NCI-H510A treated with DMSO at 0.1 percent for 48 hours (cell line): ENCODE measurements at regions not wholly inside any gene's neighbourhood (a gene's known extent, or its start where the extent isn't known, plus 50 kb on each side); places are given as distances from the start of the nearest gene placed in this dataset.
A peak's percentile ranks its signal among the peaks of the same experiment; 100 is the strongest.
"Not testable (repeated sequence)": the region's sequence is repeated elsewhere in the genome, so short reads cannot be mapped to it uniquely, and the experiment has no call there.

ENCODE experiments used
- DNase-seq: peaks from one replicate; lab custom pipeline; 2025; lab: John Stamatoyannopoulos, UW

DNA sequence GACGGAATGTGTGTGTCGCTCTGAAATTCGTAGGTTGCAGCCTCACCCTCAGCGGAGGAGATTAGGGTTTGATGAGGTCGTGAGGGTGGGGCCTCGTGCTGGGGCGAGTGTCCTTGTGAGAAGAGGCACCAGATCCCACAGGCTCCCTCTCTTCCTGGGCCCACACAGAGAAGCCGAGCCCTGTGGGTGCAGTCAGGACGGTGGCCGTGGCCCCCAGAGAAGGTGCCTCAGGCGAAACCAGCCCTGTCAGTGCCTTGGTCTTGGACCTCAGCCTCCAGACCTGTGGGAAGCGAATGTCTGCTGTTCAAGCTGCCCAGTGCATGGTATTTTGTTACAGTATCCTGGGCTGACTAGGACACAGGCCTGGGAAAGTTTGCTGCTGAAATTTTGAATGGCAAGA, 108.0 kb upstream of the ALKAL2 start:
- DNase-seq: no peak

DNA sequence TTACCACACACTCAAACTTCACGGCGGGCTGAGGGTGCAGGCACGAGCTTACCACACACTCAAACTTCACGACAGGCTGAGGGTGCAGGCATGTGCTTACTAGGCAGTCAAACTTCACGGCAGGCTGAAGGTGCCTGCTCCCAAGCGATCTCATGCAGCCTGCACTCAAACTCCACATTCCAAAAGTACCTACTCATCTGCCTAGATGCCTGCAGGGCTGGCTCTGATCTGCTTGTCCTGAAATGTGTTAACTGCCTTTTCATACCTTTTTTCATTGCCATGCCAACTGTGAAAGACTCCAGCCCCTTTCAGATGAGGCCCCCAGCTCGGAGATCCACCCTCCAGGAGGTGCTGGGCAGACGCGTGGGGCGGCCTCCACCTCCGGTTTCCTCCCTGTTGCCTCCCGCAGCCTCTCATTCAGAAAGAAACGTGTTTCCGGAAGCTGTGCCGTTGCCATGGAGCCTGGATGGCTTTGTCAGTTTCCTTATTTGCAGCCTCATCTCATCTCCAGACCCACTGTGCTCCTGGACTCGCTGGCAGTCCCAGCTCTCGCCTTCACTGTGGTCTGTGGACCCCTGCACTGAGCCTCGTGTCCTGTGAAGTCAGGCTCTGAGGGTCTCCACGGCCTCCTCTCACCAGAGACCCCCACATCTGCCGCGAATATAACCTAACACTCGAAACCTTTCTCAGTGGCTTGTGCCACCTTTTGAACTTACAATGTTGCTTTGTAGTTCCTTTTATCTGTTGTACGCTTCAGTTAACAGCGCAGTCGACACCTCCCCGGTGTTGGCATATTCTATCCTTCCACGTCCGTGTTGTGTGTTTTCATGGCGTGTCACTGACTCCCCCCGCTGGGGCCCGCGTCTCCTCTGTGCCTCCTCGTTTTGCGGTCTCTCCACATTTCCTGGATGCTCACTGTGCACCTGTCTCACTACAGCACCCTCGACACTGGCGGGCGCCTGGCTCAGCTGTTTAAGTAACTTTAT, 106.1 kb upstream of the ALKAL2 start:
- DNase-seq: peak; percentile 29

DNA sequence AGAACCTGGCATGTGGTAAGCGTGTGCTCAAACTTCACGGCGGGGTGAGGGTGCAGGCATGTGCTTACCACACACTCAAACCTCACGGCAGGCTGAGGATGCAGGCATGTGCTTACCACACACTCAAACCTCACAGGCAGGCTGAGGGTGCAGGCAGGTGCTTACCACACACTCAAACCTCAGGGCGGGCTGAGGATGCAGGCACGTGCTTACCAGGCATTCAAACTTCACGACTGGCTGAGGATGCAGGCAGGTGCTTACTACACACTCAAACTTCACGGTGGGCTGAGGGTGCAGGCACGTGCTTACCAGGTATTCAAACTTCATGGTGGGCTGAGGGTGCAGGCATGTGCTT, 105.0 kb upstream of the ALKAL2 start:
- DNase-seq: no peak

DNA sequence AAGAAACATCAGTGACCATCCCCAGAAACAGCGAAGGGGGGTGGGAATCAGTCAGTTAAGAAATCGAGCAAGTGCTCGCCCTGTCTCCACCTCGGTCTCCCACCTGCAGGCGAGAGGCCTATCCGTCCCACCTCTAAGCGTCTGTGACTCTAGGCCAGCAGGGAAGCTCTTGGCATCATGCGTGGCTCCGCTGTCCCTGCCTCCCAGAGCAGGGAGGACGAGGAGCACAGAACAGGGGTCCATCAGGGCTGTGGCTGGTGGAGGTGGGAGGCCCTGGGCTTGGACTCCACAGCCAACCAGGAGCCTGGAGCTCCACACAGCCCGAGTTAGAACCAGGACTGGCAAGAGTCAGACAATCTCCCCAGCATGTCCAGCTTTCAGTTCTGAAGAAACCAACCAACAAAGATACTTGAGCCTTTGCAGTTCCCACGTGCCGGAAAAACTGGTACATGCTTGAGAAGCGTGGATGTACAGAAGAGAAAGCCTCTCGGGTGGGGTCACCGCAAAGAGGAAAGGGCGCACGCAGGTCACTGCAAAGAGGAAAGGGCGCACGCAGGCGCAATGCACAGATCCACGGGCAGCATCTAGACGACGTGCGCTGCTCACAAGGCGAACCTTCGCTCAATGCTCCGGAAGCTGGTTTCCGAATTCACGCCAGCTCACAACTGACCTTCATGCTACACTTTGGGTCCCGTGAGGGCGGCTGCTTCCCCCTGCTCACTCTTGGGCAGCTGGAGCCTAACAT, 104.5 kb upstream of the ALKAL2 start:
- DNase-seq: no peak

DNA sequence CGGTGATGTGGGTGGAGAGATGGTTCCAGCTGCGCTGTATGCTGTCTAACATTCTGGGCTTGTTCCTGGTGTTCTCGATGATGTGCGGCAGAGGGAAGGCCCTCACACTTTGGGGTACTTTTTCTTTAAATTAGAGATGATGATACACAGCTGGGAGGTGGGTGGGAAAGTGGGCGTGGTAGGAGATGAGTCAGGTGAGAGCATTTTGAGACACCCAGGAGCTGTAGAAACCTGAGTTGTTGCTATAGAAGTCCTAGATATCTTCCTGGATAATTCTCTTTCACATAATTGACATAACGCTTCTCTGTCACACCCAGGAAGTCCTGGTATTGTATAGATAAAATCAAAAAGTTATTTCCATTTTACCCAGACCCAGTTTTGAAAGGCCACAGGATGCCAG, 103.8 kb upstream of the ALKAL2 start:
- DNase-seq: no peak

DNA sequence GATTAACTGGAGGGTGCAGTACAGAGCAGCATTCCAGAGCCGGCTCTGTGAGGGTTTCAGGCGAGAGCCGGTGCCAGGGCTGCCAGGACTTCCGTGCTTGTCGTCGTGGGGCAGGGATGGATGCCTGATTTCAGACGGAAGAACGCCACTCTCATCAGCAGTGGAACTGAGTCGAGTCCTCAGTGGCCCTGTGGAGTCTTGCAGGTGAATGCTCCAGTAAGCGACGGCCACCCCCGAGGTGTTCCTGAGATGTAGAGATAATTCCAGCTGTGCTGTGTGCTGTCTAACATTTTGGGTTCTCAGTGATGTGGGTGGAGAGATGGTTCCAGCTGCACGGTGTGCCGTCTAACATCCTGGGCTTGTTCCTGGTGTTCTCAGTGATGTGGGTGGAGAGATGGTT, 103.1 kb upstream of the ALKAL2 start:
- no peak for DNase-seq

DNA sequence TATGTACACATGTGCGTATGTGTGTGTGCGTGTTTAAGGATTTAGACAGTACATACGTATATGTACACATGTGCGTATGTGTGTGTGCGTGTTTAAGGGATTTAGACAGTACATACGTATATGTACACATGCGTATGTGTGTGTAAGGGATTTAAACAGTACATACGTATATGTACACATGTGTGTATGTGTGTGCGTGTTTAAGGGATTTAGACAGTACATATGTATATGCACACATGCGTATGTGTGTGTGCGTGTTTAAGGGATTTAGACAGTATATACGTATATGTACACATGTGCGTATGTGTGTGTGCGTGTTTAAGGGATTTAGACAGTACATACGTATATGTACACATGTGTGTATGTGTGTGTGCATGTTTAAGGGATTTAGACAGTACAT, 102.1 kb upstream of the ALKAL2 start:
- DNase-seq: not testable (repeated sequence)

DNA sequence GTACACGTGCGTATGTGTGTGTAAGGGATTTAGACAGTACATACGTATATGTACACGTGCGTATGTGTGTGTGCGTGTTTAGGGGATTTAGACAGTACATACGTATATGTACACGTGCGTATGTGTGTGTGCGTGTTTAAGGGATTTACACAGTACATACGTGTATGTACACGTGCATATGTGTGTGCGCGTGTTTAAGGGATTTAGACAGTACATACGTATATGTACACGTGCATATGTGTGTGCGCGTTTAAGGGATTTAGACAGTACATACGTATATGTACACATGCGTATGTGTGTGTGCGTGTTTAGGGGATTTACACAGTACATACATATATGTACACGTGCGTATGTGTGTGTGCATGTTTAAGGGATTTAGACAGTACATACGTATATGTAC, 100.9 kb upstream of the ALKAL2 start:
- not testable (repeated sequence) for DNase-seq

DNA sequence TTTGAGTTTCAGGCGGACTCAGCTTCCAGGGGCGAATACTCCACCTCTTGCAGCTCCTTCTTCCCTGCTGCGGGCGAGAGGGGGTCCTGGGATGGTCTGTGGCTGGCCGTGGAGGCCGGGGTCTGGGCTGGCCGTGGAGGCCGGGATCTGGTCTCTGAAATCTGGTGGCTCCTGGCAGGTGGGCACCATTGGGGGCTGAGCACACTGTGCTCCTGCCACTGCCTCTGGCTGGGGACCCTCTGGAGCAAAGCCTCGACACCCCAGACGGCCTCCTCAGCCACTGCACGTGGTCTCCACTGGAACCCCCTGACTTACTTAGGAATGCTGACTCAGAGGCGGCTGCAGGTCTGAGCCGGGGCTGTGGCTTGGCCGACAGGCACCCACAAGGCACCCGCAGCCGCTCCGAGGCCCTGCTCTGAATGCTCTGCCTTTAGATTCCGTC, 100.1 kb upstream of the ALKAL2 start:
- no peak for DNase-seq

DNA sequence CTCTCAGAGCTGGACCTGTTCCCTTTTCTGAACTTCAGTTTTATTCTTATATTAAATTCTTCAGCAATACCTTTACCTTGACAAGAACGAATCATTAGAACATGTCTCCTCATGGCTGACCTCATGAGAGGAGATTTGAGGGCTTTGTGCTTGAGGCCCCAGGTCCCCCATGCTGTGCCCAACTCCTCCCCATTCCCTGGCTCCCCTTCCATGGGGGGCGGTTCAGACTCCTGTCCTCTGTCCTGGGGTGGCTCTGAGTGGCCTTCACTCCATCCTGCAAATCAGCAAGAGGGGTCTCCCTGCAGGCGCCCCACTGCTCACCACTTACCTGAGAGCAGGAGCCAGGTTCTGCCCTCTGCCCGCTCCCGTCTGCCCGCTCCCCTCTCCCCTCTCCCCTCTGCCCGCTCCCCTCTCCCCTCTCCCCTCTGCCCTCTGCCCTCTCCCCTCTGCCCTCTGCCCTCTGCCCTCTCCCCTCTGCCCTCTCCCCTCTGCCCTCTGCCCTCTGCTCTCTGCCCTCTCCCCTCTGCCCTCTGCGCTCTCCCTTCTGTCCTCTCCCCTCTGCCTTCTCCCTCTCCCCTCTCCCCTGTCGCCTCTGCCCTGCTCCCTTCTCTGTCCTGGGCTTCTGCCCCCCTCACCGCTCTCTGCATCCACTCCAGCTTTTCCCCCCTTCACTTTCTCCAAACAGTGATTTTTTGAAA, 98.7 kb upstream of the ALKAL2 start:
- DNase-seq: no peak

DNA sequence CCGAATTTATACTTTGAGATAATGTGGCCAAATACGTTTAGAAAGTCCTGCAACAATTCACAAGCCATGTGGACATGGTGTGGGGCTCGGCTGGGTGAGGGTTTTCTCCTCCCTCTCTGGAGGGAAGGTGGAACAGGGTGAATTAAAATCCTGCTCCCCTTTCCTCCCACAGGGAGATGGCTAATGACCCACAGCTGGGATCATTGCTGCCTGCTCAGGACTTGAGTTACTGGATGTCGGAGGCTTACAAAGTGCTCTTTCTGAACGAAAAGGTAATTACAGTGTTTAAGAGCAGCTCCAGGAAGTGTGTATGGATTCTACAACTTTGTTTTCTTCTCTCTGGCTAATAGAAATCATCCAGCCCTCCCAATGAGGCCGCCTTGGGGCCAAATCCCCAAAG, 97.9 kb upstream of the ALKAL2 start:
- DNase-seq: no peak

DNA sequence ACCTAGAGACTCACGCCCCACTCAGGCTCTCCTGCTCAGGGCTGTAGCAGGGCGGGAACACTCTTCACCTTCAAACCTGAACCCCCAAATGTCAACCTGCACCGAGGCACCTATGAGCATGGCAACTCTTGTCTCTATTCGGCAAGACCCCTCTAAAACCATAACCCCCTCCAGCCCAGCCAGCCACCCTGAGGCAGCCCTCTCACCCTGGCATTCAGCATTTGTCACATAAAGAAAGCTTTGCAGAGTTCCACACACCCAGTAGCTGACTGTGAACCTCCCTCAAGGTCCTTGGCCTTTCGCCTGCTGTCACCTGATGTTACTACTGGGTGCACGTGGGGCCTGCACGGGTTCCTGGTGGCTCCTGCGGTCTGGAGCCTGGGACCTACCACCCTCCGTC, 97.2 kb upstream of the ALKAL2 start:
- DNase-seq: no peak

DNA sequence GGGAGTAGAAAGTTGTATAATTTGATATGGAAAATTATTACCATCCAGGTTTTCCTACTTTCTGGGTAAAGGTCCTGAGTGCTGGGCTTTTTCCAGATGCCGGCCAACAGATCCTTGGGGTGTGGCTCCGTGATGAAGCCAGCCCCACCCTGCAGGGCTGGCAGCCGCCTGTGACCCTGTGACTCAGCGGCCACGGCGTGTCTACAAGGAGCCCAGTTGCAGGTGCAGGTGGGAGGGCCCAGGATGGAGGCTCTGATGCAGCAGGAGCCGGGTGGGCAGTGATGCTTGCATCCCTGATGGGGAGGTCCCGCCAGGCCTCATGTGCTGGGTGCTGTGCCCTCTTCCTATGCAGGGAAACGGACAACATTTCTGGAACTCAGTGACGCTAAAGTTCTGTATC, 96.0 kb upstream of the ALKAL2 start:
- DNase-seq: no peak

DNA sequence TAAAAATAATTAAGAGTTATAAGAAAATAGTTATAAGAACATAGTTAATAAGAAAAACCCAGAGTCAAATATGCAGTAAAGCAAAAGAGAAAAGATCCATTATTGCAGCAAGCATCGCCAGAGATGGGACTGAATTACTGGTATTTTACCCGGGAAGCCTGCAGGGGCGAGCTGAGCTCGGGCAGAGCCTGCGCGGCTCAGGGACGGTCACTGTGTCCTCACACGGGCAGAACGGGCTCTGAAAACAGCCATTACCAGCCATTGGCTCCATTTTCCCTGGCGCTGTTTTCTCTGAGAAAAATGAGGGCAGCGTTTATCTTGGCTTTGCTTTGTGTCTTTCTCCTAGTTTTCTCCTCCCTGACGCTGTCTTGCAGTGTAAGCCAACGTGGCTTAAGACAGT, 95.3 kb upstream of the ALKAL2 start:
- DNase-seq: no peak

DNA sequence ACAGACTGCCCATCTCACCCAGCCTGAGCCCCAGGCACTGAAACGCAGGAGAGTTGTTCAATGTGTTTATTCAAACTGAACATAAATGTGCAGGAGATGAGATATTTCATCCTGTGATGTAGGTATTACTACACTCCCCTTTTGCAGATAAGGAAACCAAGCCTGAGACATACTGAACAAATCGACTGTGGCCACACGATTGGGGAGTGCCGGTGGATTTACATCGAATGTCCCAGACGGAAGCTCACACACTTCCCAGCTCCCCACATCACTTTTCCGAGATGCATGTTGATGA, 94.8 kb upstream of the ALKAL2 start:
- DNase-seq: no peak

DNA sequence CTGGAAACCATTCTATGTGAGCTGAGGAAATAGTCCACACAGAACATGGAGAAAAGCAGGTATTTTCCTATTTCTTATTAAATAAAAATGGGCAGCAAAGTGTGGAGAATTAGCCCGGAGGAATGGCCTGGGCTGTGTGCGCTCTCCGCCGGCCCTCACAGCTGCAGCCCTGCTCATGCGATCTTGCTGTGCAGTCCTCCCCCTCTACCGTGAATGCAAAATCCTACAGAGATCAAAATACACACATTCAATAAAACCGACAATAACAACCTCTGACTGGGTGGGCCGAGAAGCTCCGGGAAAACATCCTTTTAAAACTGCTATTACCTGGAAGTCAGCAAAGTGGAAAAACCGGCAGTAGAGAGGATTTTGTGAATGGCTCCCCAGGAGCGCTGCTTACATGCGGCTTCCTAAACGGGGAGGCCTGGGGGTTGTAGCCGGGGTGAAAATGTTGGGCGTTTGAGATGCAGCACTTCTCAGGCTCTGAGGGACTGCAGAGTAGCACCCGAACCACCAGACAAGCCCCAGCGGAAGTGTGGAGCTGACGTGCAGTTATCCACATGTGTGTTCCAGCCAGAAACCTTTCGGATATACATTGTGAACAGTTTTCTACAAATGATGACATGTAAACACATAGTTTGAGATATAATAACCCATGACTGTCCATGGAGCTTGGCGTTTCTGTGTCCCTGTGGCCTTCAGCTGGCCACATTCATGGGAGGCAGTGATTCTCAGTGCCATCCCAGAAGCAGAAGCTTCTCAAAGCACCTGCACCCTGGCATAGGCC, 94.2 kb upstream of the ALKAL2 start:
- DNase-seq: no peak

DNA sequence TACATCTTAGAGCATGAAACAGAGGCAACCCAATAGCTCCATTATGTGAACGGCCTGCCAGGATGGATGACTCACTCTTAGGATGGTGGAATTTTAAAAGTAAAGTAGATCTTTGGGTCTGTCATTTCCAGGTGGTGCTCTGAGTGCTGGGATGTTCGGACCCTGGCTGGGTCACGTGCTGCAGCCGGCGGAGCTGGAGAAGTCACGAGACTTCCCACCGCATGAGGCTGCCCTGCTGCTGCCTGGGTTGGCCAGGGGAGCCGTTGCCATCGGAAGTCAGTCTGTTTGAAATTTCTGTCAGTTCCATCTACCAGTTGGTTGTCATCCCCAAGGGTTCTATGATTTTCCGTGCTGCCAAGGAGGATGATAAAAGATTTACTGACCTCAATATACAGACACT, 93.3 kb upstream of the ALKAL2 start:
- no peak for DNase-seq

DNA sequence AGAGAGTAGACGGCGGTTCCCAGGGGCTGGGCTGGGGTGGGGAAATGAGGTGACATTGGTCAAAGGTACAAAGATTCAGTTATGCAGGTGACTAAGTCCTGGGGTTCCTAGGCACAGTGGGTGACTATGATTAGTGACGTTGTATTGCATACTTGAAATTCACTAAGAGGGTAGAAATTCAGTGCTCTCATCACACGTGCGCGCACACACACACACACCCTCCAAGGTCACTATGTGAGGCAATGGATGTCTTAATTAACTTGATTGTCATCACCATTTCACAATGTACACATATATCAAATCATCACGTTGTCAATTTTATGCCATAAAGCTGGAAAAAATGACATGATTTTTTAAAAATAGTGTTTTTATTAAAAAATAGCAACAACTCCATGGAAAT, 92.9 kb upstream of the ALKAL2 start:
- DNase-seq: no peak

DNA sequence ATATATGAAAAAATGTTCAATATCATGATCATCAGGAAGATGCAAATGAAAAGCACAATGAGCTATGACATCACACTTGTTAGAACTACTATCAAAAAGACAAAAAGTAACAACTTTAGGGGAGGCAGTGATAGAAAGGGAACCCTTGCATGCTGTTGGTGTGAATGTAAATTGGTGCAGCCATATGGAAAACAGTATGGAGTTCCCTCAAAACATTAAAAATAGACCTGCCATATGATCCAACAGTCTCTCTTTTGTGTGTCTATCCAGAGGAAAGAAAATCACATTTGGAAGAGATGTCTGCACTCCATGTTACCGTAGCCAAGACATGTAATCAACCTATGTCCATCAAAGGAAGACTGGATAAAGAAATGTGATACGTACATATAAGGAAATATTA, 92.3 kb upstream of the ALKAL2 start:
- DNase-seq: no peak

DNA sequence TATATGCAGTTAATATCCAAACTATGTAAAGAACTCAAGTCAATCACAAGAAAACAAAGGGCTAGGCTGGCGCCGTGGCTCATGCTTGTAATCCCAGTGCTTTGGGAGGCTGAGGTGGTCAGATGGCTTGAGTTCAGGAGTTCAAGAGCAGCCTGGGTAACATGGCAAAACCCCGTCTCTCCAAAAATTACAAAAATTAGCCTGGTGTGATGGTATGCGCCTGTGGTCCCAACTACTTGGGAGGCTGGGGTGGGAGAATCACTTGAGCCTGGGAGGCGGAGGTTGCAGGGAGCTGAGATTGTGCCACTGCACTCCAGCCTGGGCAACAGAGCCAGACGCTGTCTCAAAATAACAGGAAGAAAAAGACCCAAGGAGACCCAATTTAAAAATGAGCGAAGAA, 91.9 kb upstream of the ALKAL2 start:
- no peak for DNase-seq

DNA sequence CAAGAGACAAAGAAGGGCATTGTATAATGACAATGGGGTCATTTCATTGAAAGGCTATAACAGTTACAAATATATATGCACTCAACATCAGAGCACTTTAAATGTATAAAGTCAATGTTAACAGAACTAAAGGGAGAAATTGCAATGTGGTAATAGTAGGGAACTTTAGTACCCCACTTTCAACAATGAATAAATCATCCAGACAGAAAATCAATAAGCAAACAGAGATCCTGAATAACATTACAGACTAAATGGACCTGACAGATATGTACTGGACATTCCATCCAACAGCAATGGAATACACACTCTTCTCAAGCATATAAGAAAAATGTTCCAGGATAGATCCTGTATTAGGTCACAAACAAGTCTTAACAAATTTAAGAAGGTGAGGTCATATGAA, 90.5 kb upstream of the ALKAL2 start:
- no peak for DNase-seq

DNA sequence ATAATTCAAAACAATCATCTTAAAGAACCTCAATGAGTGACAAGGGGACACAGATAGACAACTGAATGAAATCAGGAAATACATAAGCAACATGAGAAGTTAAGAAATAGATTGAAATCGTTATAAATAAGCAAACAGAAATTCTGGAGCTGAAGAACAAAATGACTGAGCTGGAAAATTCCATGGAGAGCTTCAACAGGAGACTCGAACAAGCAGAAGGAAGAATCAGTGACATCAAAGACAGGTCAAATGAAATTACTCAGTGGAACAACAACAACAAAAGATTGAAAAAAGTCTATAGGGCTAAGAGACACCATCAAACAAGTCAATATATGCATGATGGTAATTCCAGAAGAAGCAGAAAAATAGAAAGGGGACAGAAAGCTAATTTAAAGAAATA, 89.5 kb upstream of the ALKAL2 start:
- no peak for DNase-seq
